ENCODE measurements at regions not wholly inside any gene's neighbourhood (a gene's known extent, or its start where the extent isn't known, plus 50 kb on each side); places are given as distances from the start of the nearest gene placed in this dataset.

GRCh38 chr3:176969066-176969465 lies 228.2 kb downstream of the TBL1XR1 start:
- DNase-seq = no peak

- DNase-seq = no peak
Measured at GRCh38 chr3:176968631-176969030, 228.7 kb downstream of the TBL1XR1 start.

DNA sequence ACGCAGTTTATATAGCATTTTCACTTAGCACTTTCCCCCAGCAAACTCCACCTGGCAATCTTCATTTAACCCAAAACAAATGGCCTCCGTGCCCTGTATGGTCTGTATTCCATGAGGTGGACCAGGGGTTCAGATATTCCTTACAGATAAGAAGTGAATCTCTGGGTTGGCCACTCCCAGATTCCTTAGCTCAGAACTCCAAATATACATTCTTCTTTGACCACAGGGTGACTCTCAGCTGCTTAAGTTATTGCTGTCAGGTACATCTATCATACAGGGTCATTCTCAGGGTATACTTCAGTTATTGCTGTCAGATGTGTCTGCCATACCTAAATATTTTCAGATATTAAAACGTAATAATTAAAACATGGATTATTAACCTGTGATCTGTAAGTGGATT lies 229.8 kb downstream of the TBL1XR1 start:
- no peak for DNase-seq

- no peak for DNase-seq
Measured at GRCh38 chr3:176964661-176965060, 232.6 kb downstream of the TBL1XR1 start.

- no peak for DNase-seq
Measured at GRCh38 chr3:176961916-176962315, 235.4 kb downstream of the TBL1XR1 start.

GRCh38 chr3:176959867-176960266 lies 237.4 kb downstream of the TBL1XR1 start:
- no peak for DNase-seq

DNA sequence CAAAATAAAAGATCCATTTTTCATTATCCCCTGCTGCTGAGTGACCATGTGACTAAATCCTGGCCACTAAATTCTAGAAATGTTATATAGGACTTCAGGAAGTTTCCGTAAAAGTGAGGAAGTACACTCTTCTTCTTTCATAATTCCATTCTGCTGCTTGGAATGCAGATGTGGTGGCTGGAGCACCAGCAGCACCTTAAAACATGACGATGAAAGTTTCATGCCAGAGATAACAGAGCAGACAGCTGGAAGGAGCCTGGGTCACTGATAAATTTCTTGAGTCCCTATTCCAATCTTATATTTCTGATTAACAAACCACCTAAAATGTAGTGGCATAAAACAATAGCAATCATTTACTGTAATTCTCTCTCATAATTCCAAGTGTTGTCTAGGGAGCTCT lies 238.7 kb downstream of the TBL1XR1 start:
- DNase-seq = no peak

GRCh38 chr3:176954517-176954916 lies 242.8 kb downstream of the TBL1XR1 start:
- no peak for DNase-seq

DNA sequence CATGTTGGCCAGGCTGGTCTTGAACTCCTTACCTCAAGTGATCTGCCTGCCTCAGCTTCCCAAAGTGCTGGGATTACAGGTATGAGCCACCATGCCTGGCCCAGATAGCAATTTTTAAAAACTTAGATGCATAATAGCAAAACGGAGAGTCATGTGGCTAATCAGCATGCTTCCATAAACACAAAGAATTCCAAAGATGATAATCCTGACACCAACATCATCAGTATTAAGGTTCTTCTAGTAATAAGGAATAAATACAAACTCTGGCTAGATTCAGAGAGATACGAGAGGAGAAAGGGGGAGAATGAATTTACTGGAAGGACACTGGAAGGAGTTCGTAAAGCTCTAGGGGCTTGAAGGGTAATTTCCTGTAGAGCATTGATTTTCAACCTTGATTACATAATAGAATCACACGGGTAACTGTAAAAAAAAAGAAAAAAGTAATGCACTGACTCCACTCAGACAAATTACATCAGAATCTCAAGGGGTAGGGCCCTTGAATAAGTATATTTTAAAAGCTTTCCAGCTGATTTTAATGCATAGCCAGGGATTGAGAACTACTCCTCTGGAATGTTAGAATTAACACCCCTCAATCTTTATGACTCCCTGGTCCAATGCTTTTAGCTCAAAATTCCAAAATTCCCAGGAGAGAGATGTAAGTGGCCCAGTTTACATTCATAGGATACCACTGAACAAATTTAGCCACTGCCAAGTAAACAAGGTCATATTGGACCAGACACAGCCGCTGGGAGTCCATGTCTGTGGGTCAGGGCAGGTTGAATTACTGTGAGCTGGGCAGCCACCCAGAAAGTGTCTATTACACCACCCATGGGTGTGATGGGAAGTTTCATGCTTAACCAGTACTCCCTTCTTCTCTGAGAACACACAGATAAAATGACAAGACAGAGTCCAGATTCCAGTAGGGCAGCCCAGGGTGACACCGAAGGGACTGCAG lies 243.9 kb downstream of the TBL1XR1 start:
- DNase-seq = no peak

DNA sequence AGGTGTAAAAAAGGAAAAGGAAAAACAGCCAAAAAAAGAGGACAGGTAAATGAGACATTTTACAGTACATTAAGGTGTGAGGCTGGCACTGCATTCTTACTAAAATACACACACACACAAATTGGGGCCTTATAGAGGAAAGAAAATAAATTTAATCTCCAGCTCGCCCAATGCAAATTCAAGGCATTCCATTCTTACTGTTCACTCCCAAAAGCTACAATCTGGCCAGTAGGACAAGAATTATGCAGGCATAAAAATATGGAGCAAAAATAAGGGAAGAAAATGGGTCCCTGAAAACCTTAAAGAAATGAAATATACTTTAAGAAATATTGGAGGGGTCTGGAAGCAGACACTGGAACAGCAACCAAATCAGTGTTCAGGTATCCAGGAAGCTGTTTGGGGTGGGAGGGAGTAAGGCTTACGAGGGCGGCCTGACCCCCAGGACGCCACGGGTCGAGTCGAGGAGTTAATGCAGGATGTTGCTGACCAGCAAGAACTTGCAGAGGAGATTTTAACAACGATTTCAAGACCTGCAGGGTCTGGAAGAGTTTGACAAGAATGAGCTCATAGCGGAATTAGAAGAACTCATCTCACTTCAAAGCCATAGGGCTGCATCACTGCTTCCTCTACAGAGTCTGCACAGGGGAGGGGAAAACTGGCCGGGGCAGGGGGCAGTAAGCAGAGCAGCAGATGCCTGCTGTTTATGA lies 245.5 kb downstream of the TBL1XR1 start:
- no peak for DNase-seq

- no peak for DNase-seq
Measured at GRCh38 chr3:176951144-176951543, 246.1 kb downstream of the TBL1XR1 start.

DNA sequence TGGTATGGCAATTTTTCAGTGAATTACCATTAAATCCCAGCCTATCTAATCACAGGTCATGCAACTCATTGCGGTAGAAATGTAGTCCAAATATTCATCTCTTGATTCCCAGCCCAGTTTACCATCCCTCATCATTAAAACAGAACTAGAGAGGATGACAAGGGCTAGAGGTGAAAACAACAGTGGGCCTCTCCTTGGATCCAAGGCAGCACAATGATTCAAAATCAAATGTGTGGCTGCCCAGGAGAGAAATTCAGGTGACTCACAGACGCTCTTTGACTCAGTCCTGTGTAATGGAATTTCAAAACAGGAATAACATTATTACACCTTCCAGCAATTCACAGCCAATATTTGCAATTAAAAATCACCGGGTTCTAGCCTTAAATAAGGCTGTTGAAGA lies 246.5 kb downstream of the TBL1XR1 start:
- no peak for DNase-seq

- no peak for DNase-seq
Measured at GRCh38 chr3:176948151-176948550, 249.1 kb downstream of the TBL1XR1 start.

DNA sequence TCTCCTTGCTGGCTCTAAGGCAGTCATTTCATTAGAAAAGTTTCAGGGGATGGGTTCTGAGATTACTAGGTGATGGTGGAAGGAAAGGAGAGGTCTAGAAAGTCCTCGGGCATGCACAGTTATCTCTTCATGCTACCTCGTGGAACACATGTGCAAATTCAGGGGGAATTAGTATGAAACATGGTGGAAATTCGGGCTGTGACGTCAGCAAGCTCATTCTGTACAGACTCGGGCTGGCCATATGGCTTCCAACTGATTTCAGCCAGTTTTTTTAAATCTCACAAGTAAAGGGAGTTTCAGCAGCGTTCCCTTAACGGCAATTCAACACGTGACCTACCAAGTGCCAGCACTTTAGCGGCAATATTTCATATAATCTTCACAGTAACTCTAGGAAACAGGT lies 251.1 kb downstream of the TBL1XR1 start:
- DNase-seq = no peak

DNA sequence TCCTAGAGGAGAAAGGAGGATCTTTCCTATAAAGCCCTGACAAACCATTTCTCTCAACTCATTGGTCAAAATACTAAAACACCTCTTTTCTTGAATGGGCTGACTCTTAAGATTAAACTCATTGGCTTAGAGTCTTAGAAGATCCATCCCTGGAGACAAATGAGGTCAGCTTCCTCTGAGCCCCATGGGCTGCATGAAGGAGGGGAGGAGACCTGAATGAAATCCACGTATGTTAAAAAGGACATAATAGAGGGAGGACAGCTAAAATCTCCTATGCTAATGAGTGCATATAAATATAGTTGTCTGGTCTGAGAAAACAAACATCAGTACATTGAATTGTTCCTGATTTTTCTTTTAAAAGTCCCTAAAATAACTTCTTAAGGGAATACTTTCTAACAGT lies 255.0 kb downstream of the TBL1XR1 start:
- DNase-seq = no peak

- DNase-seq = no peak
Measured at GRCh38 chr3:176941689-176942088, 255.6 kb downstream of the TBL1XR1 start.

GRCh38 chr3:176939022-176939817 lies 258.1 kb downstream of the TBL1XR1 start:
- DNase-seq = peak; percentile 19

DNA sequence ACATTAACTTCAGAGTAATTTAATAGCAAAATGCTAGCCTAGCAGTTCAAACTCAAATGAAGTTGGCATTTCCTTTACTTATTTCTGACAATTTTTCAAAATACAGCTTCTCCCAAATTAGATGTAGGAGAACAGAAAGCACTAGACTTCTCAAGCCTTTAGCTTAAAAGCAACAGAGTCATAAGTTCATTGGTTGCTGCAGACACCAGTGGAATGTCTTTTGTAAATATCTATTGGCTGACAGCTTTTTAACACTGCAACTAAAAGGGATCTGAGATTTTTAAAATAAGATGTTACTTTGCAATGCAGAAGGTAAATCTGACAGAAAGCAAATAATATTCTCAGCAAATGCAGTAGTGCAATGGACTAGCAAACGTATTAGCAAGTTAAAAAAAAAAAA lies 259.3 kb downstream of the TBL1XR1 start:
- DNase-seq = no peak

DNA sequence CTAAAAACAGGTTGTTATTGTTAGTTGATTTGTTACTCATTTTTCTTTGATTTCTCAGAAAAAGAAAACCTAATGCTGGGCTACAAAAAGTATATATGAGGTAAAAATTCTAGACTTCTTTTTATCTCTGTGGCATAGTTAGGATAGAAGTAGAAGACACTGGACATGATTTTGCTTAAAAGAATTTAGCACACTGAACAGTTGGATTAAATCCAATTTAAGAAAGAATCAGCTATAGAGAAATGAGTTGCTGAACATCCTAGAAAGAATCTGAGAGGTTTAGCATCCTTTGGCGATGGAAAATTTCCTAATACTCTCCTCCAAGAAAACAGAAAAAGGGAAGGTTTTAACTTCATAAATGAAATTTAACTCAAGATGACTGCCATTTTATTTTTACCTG lies 259.7 kb downstream of the TBL1XR1 start:
- DNase-seq = no peak

DNA sequence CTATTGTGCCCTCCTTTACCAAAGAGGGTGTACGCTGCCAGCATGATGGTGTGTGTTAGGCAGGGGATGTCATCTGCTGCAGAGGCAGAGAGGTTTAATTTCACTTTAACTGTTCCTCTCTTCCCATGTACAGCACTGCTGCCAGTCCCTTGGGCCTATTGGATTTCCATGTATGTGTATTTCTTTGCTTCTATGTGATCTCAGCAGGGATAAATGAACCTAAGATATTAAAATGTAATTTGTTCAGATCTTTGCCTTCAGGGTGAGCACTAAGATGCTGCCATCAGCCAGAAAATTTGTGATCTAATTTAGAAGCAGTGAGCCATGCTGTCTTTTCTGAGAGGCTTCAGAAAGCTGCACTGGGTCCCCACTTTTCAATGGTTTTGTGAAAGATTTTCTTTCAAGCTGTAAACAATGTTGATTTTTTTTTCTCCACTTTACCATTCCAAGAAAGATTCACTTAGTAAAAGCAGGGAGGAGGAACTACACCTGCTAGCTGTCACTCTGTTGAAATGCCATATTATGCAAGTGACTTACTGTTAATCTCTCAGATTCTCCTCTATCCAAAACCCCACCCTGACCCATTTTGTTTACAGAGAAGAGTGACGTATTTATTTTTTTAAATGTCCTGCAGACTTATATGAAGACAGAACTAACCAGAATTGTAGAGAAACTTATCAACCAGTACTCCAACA lies 261.9 kb downstream of the TBL1XR1 start:
- no peak for DNase-seq

DNA sequence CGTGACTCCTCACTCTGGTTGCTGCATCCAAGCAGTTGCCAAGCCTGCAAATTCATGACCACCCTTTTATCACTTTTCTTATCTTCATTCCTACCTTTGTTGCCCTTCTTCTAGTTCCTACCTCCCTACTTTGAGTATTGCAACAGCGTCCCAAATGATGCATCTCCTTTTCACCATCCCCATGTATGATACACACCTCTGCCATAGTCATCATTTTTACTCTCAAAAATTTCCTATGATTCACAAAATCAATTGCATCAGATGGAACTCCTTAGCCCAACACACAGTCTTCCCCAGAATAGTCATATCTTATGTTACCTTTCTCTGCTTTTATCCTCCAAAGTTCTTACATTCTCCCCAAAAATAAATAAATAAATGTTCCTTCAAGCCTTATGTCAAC lies 262.6 kb downstream of the TBL1XR1 start:
- DNase-seq = no peak

DNA sequence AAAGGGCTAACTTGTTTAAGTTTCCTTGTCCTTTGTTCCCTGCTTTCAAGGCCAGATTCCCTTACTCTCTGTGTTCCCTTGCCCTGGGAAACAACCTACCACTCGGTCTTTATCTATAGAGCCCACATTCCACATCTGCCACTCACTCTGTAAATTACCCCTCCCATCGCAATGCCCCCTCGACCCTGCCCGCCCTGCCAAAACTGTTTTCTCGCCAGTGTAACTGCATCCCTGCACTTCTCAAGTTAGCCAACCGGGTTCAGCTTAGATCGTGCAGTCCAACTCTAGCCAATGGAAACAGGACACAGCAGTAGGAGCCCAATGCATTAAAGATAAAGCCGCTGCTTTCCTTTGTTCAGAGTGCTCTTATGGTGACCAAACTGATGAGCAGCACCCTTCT lies 263.6 kb downstream of the TBL1XR1 start:
- DNase-seq = no peak

- DNase-seq = no peak
Measured at GRCh38 chr3:176932433-176932832, 264.8 kb downstream of the TBL1XR1 start.
